Hindlimb muscle (tissue), 1 donor: ENCODE measurements at regions not wholly inside any gene's neighbourhood (a gene's known extent, or its start where the extent isn't known, plus 50 kb on each side); places are given as distances from the start of the nearest gene placed in this dataset.

Experiments
- DNase-seq: peaks from one replicate; pipeline ENCODE4 v3.0.0-alpha.2; 2013

DNA sequence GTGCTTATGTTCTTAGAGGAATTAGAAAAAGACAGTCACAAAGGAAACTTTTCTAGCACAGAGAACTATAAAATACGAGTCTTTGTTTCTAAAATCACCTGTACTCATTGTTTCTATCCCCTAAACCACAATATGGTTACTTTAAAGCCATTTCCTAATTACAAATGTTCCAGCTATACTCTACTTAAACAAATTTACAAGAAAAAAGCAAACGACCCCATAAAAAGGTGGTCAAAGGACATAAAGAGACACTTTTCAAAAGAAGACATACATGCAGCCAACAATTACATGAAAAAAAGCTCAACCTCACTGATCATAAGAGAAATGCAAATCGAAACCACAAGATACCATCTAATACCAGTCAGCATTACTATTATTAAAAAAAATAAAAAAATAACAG is 447.3 kb downstream of the RAB28 start:
- DNase-seq = no peak

DNA sequence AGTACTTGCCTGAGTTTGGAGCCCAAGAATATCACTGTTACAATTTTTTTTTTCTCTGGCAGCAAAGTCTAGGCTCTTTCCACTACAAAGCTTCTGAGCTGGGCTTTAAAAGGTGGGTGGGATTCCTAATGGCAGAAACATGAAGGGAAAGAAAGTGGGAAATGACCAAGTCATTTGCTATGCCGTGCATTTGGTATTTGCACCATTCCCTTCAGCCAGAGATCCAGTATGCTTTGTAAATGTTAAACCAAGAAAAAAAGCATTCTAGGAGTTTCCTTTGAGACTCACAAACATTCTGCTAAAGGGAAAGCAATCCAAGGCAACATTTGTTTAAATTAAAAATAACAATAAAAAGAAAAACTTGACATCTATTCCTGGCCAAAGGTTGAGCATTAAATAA is 451.2 kb downstream of the RAB28 start:
- DNase-seq = peak; percentile 29

DNA sequence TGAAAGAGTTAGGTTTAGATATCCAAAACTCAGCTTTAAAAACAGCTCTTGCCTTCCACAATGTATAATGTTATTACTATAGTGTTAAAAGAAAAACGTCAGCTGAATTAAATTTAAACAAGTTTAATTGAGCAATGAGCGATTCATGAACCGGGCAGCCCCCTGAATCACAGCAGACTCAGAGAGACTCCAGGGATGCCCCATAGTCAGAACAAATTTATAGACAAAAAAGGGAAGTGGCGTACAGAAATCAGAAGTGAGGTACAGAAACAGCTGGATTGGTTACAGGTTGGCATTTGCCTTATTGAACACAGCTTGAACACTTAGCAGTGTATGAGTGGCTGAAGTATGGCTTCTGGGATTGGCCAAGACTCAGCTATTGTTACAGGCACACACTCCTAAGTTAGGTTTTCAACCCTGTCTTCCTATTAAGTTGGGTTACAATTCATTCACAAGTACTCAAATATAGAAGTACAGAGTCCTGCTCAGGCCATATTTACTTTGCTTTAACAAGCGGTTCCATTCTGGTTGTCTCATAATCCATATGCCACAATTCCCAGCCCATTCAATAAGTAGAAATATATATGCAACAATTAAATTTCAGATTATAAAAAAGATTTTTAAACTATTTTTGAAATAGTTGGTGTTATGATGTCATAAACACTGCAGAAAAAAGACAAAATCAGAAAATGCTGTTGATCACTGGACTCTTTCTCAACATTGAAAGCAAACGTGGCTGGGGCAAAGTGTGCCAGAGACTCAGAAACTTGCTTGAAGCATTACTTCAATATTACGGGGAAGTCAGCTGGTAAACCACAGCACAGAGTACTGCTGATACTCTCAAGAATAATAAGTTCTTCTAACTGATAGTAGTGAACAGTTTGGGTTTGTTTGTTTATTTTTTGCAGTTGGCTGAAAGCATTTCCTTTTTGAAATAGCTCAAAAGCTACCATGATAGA is 459.7 kb downstream of the RAB28 start:
- DNase-seq = no peak

DNA sequence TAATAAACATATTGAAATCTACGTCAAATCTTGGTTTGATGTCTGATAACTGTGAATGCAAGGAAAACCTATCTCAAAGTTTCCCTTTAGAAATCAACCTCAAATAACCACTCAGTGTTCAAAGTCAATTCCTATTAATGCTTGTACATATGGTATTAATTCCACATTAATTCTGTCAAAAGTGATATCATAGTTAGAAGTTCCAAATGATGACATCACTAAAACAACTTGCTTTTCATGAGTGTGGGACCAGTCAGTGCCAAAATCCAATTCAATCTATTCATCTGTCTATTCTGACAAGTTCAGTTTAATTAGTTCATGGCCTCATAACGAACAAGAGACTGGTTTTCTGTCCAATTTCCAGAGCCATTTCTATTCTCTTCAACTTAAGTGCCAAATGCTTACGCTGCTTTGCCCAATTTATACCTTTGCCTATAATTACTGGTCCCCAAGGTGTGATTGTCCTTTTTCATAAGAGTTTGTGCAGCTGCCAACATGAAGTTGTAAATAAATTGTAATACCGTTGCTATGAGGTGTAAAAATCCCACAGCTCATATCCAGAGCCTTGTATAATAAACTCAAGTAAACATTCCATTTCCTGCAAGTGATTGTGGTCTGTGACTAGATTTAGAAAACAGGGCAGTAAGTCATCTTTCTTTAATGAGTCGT is 476.2 kb downstream of the RAB28 start:
- DNase-seq = no peak

DNA sequence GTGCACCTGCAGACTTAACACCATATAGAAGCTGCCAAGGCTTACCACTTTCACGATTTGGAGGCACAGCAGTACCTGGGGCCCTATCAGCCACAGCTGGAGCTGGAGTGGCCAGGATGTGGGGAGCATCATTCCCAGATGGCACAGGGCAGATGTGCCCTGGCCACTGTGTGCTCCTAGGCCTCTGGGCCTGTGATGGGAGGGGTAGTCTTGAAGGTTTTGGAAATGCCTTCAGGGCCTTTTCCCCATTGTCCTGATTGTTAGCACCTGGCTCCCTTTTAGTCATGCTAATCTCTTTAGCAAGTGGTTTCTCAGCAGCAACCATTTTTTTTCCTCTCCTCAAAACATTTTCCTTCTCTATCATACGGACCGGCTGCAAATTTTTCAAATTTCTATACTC is 490.2 kb downstream of the RAB28 start:
- no peak for DNase-seq

DNA sequence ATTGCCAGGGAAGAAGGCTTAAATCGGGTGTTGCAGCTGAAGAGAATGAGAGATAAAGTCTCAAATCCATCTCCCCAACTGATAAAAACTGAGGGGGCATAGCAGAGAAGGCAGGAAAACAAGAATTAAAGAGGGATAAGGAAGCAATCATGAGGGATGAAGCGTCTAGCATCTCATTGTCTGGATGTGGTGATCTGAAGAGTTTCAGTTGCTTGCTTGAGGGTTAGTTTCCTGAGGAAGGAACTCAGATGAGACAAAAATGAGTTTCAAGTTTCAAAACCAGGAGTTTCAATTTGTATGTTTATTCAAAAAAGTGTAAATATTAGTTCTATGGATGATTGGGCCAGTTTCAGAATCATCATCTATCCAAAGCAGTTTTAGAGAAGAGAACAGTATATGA is 496.9 kb downstream of the RAB28 start:
- no peak for DNase-seq

DNA sequence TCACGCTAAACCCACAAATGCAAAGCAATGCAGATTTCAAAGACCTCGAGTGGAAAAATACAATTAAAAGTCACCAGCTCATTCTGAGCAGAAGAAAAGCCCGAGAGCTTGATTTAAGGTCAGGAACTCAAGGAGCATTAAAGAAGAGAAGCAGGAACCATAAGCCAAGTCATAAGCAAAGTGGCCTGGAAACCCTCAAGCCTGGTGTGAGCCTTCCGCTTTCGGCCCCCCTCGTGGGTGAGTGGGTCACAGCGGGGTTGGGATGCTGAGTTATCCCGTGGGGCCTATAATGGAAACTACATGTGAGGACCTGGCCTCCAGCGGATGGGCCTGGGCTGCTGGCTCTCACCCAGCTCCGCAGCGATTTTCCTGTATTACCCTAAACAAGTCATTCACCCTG is 504.3 kb downstream of the RAB28 start:
- DNase-seq = no peak

DNA sequence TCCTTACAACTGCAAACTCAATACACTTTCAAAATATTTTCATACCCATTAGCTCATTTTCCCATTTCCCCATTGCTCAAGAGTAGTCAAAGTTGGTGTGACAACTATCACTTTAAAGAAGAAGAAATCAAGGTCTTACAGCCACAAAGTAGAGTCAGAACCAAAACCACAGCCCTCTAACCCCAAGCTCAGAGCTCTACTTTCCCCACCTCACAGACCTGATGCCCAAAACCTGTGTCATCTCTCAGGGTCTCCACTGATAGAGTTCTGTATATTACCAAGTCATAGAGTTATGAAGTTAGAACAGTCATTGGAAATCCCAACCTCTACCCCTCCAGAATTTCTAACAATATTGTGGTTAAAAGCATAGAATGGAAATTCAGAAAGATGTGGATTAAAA is 505.8 kb downstream of the RAB28 start:
- no peak for DNase-seq

DNA sequence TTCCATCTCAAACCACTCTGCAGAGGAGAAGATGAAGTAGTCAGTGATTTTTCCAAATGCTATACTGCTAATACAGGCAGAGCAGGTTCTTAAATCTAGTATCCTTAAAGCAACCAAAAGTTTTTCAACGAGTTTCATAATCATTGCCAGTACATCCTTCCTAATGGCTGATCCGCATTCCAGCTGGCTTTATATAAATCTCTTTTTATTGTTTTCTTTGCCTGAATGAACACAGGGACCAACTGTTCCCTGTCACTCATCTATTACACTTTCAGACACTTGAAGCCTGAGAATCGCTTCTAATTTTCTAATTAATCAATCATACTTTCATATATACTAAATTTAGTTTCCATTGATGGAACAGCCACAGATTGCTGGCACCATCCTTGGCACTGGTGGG is 508.6 kb downstream of the RAB28 start:
- DNase-seq = no peak

DNA sequence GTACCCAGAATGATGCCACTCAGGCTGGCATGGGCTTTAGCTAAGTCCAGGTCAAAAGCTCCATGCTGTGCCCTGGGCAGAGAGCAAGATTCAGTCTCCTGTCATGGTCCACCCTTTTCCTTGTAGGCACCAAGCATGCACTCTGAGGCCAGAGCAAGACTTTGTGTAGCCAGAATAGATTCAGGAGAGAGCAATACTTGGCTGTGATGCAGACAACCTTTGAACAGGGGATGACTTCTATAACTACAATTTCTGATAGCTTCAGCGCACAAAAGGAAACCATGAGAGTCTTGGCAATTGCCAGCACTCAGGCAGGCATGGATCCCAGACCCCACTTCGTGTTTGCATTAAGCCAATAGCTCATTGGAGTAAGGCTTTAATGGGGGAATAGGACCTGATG is 510.6 kb downstream of the RAB28 start:
- DNase-seq = no peak

DNA sequence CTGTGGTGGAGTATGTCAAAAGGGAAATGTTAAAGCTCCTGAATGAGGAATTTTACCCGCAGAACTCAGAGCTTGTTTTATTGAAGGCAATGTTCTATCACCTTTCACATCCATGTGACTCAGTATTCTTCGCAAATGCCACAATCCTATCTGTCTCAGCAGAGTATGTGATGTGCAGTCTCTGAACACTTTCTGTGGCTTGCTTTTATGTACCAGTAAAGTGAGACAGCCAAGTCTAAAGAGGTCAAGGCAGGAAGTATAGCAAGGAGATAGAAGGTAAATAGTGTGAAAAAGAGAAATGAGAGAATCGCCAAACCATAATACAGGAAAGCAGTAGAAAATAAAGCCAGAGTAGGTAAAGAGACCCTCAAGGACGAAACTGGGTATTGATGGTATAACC is 515.8 kb downstream of the RAB28 start:
- DNase-seq = no peak

DNA sequence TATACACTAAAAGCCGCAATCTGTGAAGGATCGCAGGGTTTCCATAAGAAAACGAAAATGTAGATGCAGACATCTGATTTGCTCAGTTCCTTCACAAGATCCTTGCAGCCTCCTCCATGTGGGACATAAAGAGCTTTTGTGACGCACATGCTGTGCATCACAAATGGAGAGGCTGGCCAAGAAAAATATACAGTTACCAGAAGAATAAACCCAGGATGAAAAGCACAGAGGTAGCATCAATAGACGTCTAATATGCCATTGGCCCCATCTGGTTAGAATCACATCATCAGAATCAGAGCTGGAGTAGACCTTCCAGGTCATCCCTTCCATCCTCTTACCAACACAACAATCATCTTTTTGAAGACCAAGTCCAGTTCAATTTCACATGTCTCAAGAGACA is 517.4 kb downstream of the RAB28 start:
- DNase-seq = no peak

DNA sequence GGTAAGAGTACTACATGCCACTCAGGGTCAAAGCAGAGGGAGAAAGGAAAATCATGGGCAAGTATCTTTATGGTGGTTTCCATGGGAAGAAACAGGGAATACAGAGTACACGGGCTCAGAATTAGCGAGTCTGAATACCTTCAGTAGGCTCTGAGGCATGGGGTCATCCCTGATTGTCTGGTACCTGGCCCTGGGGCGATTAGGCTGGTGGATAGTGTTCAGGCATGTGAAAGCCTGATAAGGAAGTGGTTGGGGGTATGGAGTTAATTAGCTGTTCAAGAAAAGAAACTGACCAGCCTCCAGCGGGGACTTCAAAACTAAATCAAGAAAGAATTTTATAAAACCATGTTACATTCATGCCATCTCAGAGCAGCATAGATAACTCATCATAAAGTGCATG is 518.8 kb downstream of the RAB28 start:
- no peak for DNase-seq

DNA sequence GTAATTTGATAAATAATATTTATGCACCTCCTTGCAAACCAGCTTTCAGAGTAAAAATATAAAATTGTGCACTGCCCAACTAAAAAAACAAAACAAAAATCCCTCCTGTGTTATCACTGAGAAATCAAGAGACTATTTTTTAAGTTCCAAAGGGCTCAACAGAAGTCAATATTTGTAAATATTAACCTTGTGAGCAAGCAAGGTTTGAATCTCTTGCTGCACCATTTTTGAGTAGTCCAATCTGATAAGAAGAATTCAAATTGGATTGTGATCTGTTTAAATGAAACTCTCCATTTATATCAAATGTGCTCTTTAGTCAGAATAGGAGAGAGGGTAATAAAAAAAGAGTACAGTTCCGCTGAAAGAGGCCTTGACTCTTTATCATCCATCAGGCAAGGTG is 520.2 kb downstream of the RAB28 start:
- DNase-seq = no peak

DNA sequence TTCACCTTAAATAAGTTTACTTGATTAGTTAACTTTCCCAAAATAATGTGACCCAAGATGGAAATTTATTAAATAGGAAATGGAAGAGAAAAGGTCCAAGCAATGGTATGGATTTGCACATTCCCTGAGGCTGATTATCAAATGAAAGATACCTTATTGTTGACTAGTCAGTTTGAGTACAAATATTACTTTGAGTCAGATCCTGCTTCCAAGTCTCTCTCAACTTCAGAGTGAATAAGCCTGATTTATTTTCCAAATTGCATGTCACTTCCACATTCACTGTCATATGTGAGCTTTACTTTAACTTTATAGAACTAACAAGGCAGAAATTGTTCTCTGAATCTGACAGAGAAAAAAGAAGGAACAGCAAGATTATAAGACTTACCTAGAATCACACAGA is 520.8 kb downstream of the RAB28 start:
- no peak for DNase-seq

DNA sequence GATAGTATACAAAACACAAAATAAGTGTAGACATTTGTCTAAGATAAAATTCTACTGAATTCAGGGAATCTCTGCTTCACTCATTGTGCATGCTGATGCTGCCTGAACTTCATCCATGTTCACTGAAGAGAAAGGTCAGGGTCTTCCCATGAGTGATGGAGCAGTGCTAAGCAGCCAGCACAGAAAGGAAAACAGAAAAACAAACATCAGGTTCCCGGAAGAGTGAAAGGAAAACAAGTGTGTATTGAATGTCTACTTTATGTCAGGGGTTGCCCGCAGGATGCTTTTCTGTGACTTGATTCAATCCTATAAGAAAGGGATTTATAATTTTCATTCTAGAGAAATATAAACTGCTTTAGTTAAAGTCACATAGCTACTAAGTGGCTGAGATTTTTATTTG is 522.4 kb downstream of the RAB28 start:
- DNase-seq = no peak

DNA sequence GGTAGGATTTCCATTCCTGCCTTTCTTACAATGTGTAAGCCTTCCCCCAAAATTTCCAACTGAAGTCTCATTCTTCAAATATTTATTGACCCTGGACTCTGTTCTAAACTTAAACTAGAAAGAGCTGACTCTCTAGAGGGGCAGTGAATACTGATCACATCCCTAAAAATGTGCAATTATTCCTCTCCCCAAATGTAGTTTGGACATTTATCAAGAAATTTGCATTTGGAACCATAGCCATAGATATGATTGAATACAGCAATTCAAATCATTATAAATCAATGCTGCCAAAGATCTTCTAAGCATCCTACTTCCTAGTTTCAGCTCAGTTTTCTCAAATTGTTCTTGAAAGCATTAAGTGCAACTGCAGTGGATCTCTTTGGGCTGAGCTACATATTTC is 525.7 kb downstream of the RAB28 start:
- no peak for DNase-seq

DNA sequence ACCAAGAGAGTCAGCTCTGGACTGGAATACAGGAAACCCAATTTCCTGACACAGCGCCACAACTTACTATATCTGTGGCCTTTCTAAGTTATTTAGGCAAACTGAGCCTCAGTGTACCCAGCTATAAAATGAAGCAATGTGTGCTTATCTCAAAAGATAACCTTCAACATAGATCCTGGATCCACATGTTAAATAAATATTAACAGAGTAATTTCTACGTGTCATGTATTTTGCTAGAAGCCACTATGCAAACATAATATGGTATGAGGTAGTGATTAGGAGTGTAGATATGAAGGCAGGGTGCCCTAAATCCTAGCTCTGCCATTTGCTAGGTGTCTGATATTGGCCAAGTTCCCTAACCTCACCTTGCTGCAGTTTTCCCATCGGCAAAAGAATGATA is 527.0 kb downstream of the RAB28 start:
- DNase-seq = no peak

DNA sequence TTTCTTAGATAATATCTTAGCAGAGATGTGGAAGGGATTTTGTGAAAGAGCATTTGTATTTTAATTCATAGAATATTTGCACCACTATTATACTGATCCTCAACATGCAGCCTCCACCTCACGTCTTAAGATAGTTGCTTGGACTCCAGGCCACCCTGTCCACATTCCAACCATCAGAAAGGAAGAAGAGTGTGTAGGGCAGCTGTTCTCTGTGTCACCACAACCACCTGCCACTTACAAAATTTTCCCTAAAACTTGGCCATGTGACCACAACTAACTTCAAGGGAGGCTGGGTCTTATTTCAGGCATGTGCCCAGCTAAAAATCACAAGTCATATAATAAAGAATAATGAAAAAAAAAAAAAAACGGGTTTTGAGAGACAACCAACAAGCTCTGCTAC is 528.1 kb downstream of the RAB28 start:
- no peak for DNase-seq

DNA sequence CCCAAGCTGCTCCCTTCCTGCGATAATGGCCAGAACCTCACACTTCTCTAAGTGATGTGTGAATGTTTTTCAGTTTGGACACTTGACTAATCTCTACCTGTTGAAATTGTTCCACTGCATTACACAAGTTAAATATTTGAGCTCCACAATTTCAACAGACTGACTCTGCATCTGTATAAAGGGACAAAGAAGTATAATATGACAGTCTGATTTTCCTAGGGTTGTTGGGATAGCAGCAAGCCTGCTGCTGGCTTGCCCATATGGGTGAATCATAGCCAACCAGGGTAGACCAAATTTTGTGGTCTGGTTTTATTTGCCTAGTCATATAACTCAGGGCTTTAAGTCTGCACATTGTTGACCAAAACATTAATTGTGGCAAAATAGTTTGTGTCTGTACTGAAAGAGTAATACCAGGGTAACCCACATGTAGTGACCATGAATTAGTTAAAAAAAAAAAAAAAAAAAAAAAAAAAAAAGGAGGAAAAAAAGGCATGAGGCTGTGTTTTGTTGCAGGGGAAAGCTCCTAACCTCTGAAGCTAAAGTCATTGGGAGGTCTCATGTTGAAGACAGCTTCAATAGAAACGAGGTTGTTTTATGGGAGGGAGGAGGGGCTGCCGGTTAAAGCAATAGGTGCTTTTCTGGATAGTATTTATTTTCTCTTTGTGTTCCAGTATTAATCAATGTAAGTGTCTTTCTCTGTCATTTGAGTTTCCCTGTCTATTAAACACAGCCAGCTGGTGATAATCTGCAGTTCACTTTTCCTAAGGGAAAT is 534.2 kb downstream of the RAB28 start:
- DNase-seq = no peak

DNA sequence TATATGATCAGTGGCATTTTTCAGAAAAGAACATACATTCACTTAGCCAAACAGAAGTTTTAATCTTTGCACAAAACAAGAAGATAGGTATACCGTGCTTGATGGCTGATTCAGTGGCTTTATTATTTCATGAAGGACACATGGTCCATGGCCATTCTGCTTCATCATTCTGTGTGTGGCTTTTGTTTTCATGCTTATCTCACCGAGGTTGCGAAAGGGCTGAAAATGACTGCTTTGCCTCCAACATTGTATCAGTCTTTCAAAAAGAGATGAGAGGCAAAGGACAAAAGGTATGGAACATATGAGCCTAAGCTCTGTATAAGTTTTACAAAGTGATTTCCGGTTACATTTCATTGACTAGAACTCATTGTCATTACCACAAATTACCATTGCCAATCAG is 541.1 kb downstream of the RAB28 start:
- no peak for DNase-seq

DNA sequence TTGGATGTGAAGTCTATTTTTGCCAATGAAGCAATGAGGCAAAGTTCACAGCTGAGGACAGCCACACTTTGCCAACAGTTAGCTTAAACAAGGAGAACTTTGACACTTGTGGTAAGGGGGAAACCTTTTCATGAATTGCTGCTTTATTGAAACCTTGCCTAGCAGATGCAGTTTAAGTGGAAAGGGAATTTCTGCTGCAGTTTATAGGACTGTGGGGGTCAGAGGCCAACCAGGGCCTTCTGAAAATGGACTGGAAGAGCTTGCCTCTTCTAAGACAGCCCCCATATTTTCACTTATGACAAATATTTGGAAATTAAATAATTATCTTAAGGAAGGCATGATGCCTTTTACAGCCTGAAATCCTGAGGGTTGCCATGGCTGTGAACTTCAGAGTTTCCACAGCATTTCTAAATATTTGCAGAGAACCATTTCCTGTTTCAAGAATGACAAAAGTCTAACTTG is 550.3 kb downstream of the RAB28 start:
- DNase-seq = no peak

DNA sequence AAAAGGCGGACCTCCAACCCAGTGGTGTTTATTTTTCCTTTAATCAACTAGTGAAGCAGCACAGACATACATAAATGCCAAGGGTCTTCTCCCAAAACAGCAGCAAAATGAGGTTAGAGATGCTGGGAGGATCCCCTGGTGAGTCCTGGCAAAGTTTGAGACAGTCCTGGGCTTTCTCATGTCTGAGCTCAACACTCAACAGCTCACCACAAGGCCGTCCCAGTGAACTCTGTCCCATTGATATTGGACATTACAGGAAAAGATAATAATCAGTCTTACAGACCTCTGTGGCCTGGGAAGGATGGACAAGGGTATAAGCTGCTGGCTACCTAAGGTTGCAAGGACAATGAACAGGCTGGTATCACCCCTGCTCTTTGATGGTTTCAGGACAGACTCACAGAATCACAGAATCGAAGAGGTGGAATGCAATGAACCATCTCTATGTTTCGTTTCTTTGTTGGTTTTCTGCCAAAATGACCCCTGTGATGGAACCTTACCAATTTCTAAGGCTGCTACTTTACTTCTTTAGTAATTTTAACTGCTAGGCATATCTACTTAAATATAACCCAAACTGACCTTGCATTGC is 551.8 kb downstream of the RAB28 start:
- no peak for DNase-seq
